GM10266 (cell line): ENCODE measurements at regions not wholly inside any gene's neighbourhood (a gene's known extent, or its start where the extent isn't known, plus 50 kb on each side); places are given as distances from the start of the nearest gene placed in this dataset.
"Not testable (repeated sequence)": the region's sequence is repeated elsewhere in the genome, so short reads cannot be mapped to it uniquely, and the experiment has no call there.

Experiments used
- DNase-seq: peaks from one replicate; pipeline ENCODE4 v3.0.0; 2012; ENCODE audit errors: extremely low spot score
- CTCF ChIP-seq: IDR thresholded peaks from 2 replicates; pipeline ENCODE4 v1.5.1; 2012; ENCODE audit warnings: mild to moderate bottlenecking, low read depth; ENCODE audit not compliant: control insufficient read depth, insufficient read depth; ENCODE audit errors: missing control alignments

- no peak for DNase-seq
- peak; percentile 24 for TF ChIP-seq CTCF
Observed at GRCh38 chr4:134935320-134935719, 733.7 kb upstream of the PABPC4L start.

GRCh38 chr4:134934036-134934808 lies 732.6 kb upstream of the PABPC4L start:
- no peak for TF ChIP-seq CTCF
- DNase-seq: no peak

- TF ChIP-seq CTCF: no peak
- DNase-seq: no peak
Observed at GRCh38 chr4:134915355-134915754, 713.8 kb upstream of the PABPC4L start.

- DNase-seq: not testable (repeated sequence)
Observed at GRCh38 chr4:134914250-134914649, 712.7 kb upstream of the PABPC4L start.

- TF ChIP-seq CTCF: no peak
Observed at GRCh38 chr4:134911941-134912340, 710.4 kb upstream of the PABPC4L start.

GRCh38 chr4:134906404-134907023 lies 704.9 kb upstream of the PABPC4L start:
- no peak for TF ChIP-seq CTCF
- DNase-seq: no peak

More at GRCh38 chr4:134911941-134912340, 710.4 kb upstream of the PABPC4L start:
- no peak for DNase-seq

- no peak for TF ChIP-seq CTCF
- DNase-seq: no peak
Observed at GRCh38 chr4:134905061-134905460, 703.5 kb upstream of the PABPC4L start.
